ENCODE measurements at regions not wholly inside any gene's neighbourhood (a gene's known extent, or its start where the extent isn't known, plus 50 kb on each side); places are given as distances from the start of the nearest gene placed in this dataset.
A peak's percentile ranks its signal among the peaks of the same experiment; 100 is the strongest.

- no peak for DNase-seq (ENCODE audit: low read depth)
Measured at GRCh38 chr9:2453106-2453505, 168.5 kb upstream of the VLDLR start.

GRCh38 chr9:2453701-2454100, 167.9 kb upstream of the VLDLR start:
- DNase-seq (ENCODE audit: low read depth) = no peak

GRCh38 chr9:2459756-2460155, 161.8 kb upstream of the VLDLR start:
- no peak for DNase-seq (ENCODE audit: low read depth)

GRCh38 chr9:2461892-2462291, 159.7 kb upstream of the VLDLR start:
- peak; percentile 73 for DNase-seq (ENCODE audit: low read depth)

DNA sequence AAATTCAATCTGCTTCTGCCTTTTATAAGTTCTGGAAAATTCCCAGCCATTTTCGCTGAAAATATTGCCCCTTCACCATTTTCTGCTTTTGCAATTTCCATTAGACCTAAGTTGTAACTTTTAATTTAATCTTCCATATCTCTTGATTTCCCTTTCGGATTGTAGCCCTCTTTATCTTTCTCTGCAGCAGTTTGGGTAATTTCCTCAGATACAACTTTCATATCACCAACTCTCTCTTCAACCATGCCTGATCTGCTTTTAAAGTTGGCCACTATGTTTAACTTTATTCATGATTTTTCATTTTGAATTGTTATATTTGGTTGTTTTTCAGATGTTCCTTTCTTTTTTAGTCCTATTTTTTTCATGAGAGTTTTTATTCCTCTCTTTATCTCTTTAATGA, 157.0 kb upstream of the VLDLR start:
- DNase-seq (ENCODE audit: low read depth) = no peak

- DNase-seq (ENCODE audit: low read depth) = no peak
Measured at GRCh38 chr9:2465516-2465915, 156.1 kb upstream of the VLDLR start.

GRCh38 chr9:2465921-2466460, 155.6 kb upstream of the VLDLR start:
- no peak for DNase-seq (ENCODE audit: low read depth)

DNA sequence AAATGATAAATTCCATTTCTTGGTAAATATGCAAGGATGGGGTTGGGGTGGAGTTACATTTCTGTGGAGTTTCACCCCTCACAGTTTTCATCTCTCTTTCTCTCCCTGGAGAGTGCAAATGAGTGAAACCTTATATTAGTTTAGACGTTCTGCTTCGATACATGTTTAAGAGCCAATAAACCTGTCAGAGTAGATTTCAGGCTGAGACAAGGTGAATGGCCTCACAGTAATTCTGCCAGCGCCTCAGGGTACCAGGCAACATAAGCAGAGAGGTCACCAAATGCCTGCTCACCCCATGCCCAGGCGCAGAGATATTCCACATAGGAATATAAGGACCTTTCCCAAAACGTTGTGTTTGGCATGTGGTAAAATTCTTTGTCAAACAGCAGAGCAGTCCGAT, 154.9 kb upstream of the VLDLR start:
- no peak for DNase-seq (ENCODE audit: low read depth)

DNA sequence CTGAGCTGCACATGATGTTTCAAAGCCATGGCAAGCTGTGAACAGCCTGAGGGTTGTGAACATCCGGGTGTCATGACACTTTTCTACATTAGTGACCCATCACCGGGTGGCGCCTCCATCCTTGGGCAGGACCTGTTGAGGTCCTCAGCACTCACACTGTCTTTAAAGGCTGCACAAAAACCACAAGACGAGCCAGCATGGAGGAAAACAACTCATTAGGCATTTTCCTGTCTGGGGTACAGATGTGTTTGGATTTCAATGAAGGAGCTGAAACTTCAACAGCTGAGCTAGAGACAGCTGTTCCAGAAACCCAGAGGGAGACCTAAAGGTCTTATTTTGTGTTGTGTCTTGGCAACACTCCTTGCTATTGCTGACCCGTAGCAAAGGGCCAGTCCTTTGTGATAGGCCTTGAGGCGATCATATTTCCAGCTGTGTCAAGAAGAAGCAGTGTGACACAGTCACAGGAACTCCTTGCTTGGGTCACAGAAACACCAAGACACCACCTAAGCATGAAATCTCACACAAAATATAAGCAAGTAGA, 151.8 kb upstream of the VLDLR start:
- peak; percentile 72 for DNase-seq (ENCODE audit: low read depth)

DNA sequence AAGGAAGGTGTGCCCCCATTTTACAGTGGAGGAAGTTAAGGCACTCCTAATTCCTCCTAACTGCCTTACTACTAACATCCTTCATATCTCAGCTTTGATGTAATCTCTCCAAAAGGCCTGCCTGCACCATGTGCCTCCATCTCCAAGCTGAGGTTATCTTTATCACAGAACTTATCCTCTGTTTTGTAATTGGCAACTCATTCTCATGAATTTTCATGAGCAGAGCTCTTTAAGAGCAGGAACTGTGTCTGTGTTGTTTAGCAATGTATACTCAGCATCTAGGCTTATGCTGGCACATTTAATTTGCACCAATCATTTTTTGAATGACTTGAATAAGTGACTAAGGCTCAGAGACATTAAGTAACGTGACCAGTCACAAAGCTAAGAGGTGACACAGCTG, 147.9 kb upstream of the VLDLR start:
- DNase-seq (ENCODE audit: low read depth) = no peak

DNA sequence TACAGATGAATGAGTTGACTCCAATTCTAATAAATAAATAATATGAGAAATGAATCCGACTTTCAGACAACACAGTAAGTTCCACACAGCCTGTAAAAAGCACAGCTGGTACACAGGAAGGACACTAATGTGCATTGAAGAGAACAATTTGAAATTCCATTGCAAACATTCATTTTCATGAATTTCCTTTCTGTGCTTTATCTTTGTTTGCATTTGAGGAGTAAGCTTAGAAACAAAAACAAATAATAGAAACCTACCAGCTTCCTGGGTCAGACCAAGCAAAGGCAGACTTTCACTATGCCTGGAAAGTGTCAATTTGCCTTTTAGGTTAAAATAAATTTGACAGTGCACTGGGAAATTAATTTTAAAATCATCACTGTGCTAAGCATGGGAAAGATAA, 143.8 kb upstream of the VLDLR start:
- no peak for DNase-seq (ENCODE audit: low read depth)

DNA sequence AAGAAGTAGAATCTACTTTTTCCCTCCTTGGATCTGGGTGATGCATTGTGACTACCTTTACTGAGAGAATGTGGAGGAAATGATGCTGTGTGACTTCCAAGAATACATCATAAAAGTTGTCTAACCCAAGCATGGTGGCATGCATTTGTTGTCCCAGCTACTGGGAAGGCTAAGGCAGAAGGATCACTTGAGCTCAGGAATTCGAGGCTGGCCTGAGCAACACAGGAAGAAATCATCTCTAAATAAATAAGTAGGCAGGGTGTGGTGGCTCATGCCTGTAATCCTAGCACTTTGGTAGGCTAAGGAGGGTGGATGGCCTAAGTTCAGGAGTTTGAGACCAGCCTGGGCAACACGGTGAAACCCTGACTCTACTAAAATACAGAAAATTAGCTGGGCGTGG, 143.2 kb upstream of the VLDLR start:
- DNase-seq (ENCODE audit: low read depth) = no peak

- DNase-seq (ENCODE audit: low read depth) = no peak
Measured at GRCh38 chr9:2479056-2479565, 142.5 kb upstream of the VLDLR start.

GRCh38 chr9:2480255-2480837, 141.2 kb upstream of the VLDLR start:
- no peak for DNase-seq (ENCODE audit: low read depth)

- no peak for DNase-seq (ENCODE audit: low read depth)
Measured at GRCh38 chr9:2481216-2481615, 140.4 kb upstream of the VLDLR start.

DNA sequence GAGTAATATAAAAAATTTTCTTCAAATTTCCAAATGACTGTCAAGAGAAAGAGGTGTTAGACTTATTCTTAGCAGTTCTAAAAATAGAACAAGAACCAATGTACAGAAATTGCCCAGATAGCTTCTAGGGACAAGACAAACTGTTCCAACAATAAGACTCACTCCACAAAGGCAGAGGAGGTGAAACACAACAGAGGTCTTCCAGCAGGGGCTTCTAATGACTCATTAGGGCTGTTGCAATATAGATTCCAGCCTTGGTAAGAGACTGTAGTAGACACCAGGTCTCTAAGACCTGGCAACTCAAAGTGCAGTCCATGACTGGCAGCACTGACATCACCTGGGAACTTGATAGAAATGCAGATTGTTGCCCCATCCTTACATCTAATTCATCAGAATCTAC, 134.6 kb upstream of the VLDLR start:
- DNase-seq (ENCODE audit: low read depth) = no peak

GRCh38 chr9:2489838-2490314, 131.7 kb upstream of the VLDLR start:
- DNase-seq (ENCODE audit: low read depth) = no peak

DNA sequence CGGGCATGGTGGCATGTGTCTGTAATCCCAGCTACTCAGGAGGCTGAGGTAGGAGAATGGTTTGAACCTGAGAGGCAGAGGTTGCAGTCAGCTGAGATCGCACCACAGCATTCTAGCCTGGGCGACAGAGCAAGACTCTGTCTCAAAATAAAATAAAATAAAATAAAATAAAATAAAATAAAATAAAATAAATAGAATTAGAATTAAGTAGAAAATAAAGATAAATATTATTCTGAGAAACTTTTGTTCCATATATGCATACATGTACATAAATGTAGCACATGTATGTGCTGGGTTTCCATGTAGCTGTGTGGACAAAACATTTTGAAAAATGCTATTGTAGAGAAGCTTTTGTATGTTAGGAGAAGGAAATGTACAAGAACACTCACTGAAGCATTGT, 129.4 kb upstream of the VLDLR start:
- DNase-seq (ENCODE audit: low read depth) = no peak

DNA sequence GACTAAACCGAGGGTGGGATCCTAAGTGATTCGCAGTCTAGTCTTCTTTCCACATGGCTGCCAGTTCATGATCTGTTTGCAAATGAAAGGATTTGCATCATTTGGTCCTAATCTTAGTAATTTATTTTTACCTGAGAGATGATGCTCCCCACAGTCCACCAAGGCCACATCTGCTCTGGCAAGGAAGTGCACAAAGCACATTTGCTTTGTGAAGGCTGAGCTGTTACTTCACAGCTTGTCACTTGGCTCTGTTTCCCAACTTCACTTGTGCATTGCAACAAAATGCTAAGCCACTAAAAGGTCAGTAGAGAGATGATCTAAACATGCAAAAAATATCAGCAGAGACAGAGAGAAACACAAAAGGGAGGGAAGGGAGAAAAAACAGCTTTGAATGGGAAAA, 128.5 kb upstream of the VLDLR start:
- peak; percentile 67 for DNase-seq (ENCODE audit: low read depth)

DNA sequence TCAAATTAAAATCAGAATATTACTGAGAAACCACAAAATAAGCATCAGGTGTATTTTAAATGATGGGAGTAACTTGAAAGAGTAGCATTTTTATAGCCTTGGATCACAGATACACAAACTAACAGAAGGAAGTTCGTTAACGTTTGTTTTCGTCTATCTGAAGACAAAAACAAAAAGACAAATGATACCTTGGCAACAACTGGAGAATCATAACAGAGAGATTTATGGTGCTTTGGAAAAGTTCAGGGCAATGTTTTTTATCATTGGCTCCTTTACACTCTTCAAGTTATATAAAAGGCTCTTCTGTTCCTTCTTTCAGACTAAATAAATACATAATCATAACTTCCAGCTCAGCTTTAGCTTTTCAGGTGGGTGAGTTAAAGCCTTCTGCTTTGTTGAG, 128.1 kb upstream of the VLDLR start:
- no peak for DNase-seq (ENCODE audit: low read depth)

DNA sequence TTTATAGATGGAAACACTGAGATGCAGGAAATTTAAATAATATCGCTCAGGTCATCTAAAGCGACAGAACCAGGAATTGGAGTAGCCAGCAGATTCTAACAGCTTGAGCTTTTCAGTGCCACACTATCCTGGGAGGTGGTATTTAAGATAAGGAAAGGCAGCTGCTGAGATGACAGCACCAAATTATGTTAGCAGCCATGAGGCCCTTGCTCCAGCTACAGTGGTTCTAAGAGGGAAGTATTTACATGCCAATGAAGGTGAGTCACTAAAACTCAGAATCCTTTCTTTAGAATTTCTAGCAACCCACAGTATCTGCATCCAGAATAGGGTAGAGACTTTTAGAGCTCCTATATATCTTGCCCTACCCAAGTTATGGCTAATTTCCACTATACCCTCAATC, 127.0 kb upstream of the VLDLR start:
- DNase-seq (ENCODE audit: low read depth) = no peak

DNA sequence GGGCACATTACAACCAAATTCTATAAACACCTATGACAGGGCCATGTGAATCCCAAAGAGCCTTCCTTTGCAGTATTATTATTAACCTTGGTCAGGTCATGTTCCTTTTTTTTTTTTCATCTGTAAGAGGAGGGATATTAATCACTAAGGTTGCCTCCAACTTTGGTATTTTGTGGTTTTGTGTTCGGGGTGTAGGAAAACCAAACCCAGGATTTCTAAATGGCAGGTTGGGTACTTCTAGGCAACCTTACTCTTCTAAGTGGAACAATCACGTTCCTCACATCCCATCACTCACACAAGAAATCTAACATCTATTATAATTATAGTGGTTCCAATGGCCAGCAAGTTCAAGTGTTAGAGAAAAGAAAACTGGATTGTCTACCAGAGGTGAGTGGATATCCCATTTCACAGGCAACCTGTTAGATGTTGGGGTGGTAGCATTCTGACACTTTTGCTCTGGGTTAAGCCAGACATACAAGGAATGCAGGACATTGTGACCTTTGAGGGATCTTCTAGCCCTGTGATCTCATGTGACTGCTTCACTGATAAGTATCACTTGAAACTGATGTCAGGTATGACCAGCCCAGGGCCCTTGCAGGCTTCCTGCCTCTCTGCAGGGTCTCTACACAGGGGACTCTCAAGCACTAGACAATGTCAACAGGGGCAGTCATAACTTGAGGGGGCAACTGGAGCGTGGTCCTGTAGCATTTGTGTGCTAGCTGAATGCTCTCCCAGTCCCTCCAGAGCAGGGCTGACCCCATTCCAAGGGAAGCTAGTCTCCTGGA, 126.2 kb upstream of the VLDLR start:
- DNase-seq (ENCODE audit: low read depth) = no peak

GRCh38 chr9:2496169-2496568, 125.4 kb upstream of the VLDLR start:
- DNase-seq (ENCODE audit: low read depth) = no peak
